GM18868 (cell line): ENCODE measurements at regions not wholly inside any gene's neighbourhood (a gene's known extent, or its start where the extent isn't known, plus 50 kb on each side); places are given as distances from the start of the nearest gene placed in this dataset.
"Not testable (repeated sequence)": the region's sequence is repeated elsewhere in the genome, so short reads cannot be mapped to it uniquely, and the experiment has no call there.

Experiments
- ATAC-seq: cut with Tn5 transposase; IDR thresholded peaks from one replicate; pipeline ENCODE4 v1.9.1; 2021; ENCODE audit warnings: mild to moderate bottlenecking, moderate library complexity; ENCODE audit not compliant: unreplicated experiment

- ATAC-seq = no peak
Measured at GRCh38 chrX:142804085-142804484, 221.6 kb upstream of the SPANXN4 start.

GRCh38 chrX:142819461-142819860, 206.3 kb upstream of the SPANXN4 start:
- ATAC-seq = no peak

- no peak for ATAC-seq
Measured at GRCh38 chrX:142828129-142828528, 197.6 kb upstream of the SPANXN4 start.

- ATAC-seq = no peak
Measured at GRCh38 chrX:142831961-142832530, 193.7 kb upstream of the SPANXN4 start.

- ATAC-seq = no peak
Measured at GRCh38 chrX:142854970-142855369, 170.8 kb upstream of the SPANXN4 start.

- no peak for ATAC-seq
Measured at GRCh38 chrX:142860944-142861343, 164.8 kb upstream of the SPANXN4 start.

GRCh38 chrX:142861557-142861956, 164.2 kb upstream of the SPANXN4 start:
- ATAC-seq = no peak

GRCh38 chrX:142866247-142866646, 159.5 kb upstream of the SPANXN4 start:
- not testable (repeated sequence) for ATAC-seq

GRCh38 chrX:142873214-142873613, 152.5 kb upstream of the SPANXN4 start:
- ATAC-seq = no peak

- no peak for ATAC-seq
Measured at GRCh38 chrX:142884881-142885280, 140.8 kb upstream of the SPANXN4 start.

GRCh38 chrX:142891046-142891445, 134.7 kb upstream of the SPANXN4 start:
- peak; percentile 72 for ATAC-seq

GRCh38 chrX:142898164-142898563, 127.6 kb upstream of the SPANXN4 start:
- no peak for ATAC-seq

- ATAC-seq = no peak
Measured at GRCh38 chrX:142923201-142923600, 102.5 kb upstream of the SPANXN4 start.

GRCh38 chrX:142938793-142939192, 86.9 kb upstream of the SPANXN4 start:
- no peak for ATAC-seq

- not testable (repeated sequence) for ATAC-seq
Measured at GRCh38 chrX:142972147-142972809, 53.5 kb upstream of the SPANXN4 start.
